Left lung (tissue), 4 donors: ENCODE measurements at regions not wholly inside any gene's neighbourhood (a gene's known extent, or its start where the extent isn't known, plus 50 kb on each side); places are given as distances from the start of the nearest gene placed in this dataset.

Source experiments
- ATAC-seq: fragments of 200-7000 bp; cut with Tn5 transposase; one replicate; pipeline ENCODE4 v1.9.1; 2020; ENCODE audit warnings: moderate library complexity
- DNase-seq, 4 donors: peaks; one replicate each; pipeline ENCODE4 v3.0.0-alpha.2; 2013 to 2020
- H3K27ac ChIP-seq, 2 donors: fragments of 200-600 bp; sonication (generic) in 1 of 2; one replicate each; pipeline versions ENCODE4 v1.5.0 to v1.8.0; 2020 to 2021
- H3K27me3 ChIP-seq, 2 donors: fragments of 200-600 bp; sonication (generic) in 1 of 2; one replicate each; pipeline versions ENCODE4 v1.5.0 to v1.8.0; 2020 to 2021
- H3K36me3 ChIP-seq, 2 donors: fragments of 200-600 bp; sonication (generic) in 1 of 2; one replicate each; pipeline versions ENCODE4 v1.5.0 to v1.8.0; 2020 to 2021
- H3K4me1 ChIP-seq, 2 donors: fragments of 200-600 bp; one replicate each; pipeline ENCODE4 v1.8.0; 2021
- H3K4me3 ChIP-seq, 2 donors: fragments of 200-600 bp; sonication (generic) in 1 of 2; one replicate each; pipeline versions ENCODE4 v1.5.0 to v1.8.0; 2020 to 2021; ENCODE audit warnings: mild to moderate bottlenecking in 1 of 2
- H3K9me3 ChIP-seq, 2 donors: fragments of 200-600 bp; sonication (generic) in 1 of 2; one replicate each; pipeline versions ENCODE4 v1.5.0 to v1.8.0; 2020 to 2021
- intact Hi-C, 2 donors: fragments of 100-400 bp; cut with DNase I; formaldehyde crosslinking; loops; one replicate each; pipeline versions ENCODE4 v1.11.2 to v1.14.2; 2022
- TF ChIP-seq, protein P1 (sequence below), 2 donors: fragments of 200-600 bp; sonication (generic) in 1 of 2; IDR thresholded peaks; one replicate each; pipeline versions ENCODE4 v1.5.0 to v1.8.0; 2021; ENCODE audit warnings: antibody characterized with exemption in 2 of 2
- donor health status: DM: no; HTN: yes; CAD: no.
- donor health status: DM: no; HTN: no; CAD: no.

DNA sequence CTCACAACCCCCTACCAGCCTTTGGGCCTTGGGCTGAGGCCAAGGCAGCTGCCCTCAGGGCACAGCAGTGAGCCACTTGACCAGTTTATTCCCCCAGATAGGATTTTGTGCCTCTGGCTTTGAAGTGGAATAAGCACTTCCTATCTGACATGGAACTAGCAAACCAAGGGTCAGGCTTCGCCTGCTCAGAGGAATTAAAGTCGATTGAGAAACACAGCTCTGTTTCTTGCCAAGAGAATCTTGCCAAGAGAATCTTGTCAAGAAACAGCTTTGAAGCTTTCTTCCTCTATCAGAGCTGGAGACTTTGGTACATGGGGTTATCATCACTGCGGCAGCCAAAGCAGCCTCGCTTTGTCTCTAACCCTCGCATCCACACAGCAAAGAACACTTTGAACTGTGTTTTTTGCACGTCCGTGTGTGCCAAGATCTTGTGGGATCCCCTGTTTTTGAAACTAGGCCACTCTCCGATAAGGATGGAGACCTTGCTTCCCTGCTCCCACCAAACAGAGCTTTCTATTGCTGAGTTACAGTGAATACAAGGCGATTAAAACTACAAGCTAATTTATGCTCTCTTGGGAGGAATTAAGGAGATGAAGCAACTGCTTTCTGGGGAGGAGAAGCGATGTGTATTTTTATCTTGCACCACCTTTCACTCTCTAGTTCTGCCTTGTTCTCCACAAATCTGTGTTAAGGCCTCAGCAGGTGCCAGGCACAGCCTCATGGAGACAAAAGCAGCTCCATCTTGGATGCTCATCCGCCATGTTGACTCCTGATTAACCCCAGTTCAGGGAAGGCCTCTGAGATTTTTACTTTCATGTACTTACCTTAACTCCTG lies 67.3 kb downstream of the RHOU start:
- peak overlapping the region; percentile 6 to 21 for H3K27ac ChIP-seq
- ATAC-seq (peak; percentile 65), DNase-seq (peak in 2 of 4 donors; percentile 90 to 94)
- H3K4me3 ChIP-seq = no peak overlapping the region
- TF ChIP-seq, protein P1, sequence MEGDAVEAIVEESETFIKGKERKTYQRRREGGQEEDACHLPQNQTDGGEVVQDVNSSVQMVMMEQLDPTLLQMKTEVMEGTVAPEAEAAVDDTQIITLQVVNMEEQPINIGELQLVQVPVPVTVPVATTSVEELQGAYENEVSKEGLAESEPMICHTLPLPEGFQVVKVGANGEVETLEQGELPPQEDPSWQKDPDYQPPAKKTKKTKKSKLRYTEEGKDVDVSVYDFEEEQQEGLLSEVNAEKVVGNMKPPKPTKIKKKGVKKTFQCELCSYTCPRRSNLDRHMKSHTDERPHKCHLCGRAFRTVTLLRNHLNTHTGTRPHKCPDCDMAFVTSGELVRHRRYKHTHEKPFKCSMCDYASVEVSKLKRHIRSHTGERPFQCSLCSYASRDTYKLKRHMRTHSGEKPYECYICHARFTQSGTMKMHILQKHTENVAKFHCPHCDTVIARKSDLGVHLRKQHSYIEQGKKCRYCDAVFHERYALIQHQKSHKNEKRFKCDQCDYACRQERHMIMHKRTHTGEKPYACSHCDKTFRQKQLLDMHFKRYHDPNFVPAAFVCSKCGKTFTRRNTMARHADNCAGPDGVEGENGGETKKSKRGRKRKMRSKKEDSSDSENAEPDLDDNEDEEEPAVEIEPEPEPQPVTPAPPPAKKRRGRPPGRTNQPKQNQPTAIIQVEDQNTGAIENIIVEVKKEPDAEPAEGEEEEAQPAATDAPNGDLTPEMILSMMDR (IDR thresholded peaks at IDR 0.05) = no peak
- H3K4me1 ChIP-seq = peaks cover 13 to 20% of the 10 kb centered on the region in 2 donors
- intact Hi-C loops = no loop called here
- no peaks in the 10 kb centered on the region for H3K9me3 ChIP-seq
- H3K27me3 ChIP-seq = no peaks in the 10 kb centered on the region
- no peaks in the 10 kb centered on the region for H3K36me3 ChIP-seq

DNA sequence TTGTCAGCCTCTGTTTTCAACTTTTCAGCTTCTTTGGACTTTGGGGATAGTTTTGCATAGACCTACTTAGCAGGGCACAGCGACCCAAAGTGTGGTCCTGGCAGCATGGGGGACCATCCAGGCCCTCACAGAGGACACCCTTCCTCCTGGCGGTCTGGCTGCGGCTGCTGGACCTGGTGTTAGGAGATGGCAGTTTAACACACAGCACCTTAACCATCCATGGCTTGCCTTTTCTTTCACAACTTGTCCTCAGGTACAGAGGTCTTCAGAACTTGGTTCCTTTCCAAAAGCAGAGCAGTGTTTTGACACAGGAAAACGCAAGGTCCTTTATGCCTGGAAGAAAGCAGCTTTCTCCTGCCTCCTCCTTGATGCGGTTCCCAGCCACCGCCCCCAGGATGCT lies 68.1 kb downstream of the RHOU start:
- DNase-seq (no peak), ATAC-seq (no peak)
- TF ChIP-seq, protein P1 (IDR thresholded peaks at IDR 0.05) = no peak
- Histone ChIP-seq H3K27me3 (no peaks in the 10 kb centered on the region), H3K27ac (no peak overlapping the region), H3K4me1 (peaks cover 13 to 20% of the 10 kb centered on the region in 2 donors), H3K9me3 (no peaks in the 10 kb centered on the region), H3K36me3 (no peaks in the 10 kb centered on the region), H3K4me3 (no peak overlapping the region)
- intact Hi-C loops = no loop called here

DNA sequence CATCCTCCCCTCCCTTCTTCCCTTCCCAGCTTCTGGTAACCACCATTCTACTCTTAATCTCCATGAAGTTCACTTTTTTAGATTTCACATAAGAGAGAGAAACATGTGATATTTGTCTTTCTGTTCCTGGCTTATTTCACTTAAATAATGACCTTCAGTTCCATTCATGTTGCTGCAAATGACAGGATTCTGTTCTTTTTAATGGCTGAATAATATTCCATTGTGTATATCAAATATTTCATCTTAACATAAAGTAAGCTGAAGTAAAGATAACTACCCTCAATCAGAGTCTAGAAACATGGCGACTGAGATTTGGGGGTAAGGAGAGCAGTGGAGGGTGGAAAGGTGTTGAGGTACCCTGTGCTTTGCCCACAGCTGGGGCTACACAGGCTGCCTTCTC lies 68.9 kb downstream of the RHOU start:
- Histone ChIP-seq H3K27me3 (no peaks in the 10 kb centered on the region), H3K4me1 (peaks cover 13 to 21% of the 10 kb centered on the region in 2 donors), H3K27ac (no peak overlapping the region), H3K36me3 (no peaks in the 10 kb centered on the region), H3K4me3 (no peak overlapping the region), H3K9me3 (no peaks in the 10 kb centered on the region)
- TF ChIP-seq, protein P1 (IDR thresholded peaks at IDR 0.05) = no peak
- ATAC-seq (no peak), DNase-seq (no peak)
- intact Hi-C loops = no loop called here

GRCh38 chr1:228804640-228805413 lies 69.5 kb downstream of the RHOU start:
- no peaks in the 10 kb centered on the region for H3K9me3 ChIP-seq
- no peak overlapping the region for H3K27ac ChIP-seq
- no peak for DNase-seq
- H3K36me3 ChIP-seq = no peaks in the 10 kb centered on the region
- no peaks in the 10 kb centered on the region for H3K27me3 ChIP-seq
- TF ChIP-seq, protein P1 (IDR thresholded peaks at IDR 0.05) = no peak
- ATAC-seq = peak; percentile 16
- no peak overlapping the region for H3K4me3 ChIP-seq
- intact Hi-C loops = no loop called here
- H3K4me1 ChIP-seq = peaks cover 13 to 26% of the 10 kb centered on the region in 2 donors
